Thyroid gland (tissue), 4 donors: ENCODE measurements at regions not wholly inside any gene's neighbourhood (a gene's known extent, or its start where the extent isn't known, plus 50 kb on each side); places are given as distances from the start of the nearest gene placed in this dataset.

Source experiments
- DNase-seq, 2 donors: peaks; one replicate each; pipeline ENCODE4 v3.0.0-alpha.2; 2019
- H3K27ac ChIP-seq, 3 donors: fragments of 200-600 bp; sonication (generic); 1 replicate in 2 of 3; 2 replicates in 1 of 3; pipeline ENCODE4 v1.5.1; 2016 to 2019; ENCODE audit warnings: mild to moderate bottlenecking in 1 of 3, moderate library complexity in 1 of 3
- H3K27me3 ChIP-seq: fragments of 200-600 bp; sonication (generic); one replicate; pipeline ENCODE4 v1.5.1; 2019
- H3K36me3 ChIP-seq, 2 donors: fragments of 200-600 bp; sonication (generic); one replicate each; pipeline ENCODE4 v1.5.1; 2016 to 2019
- H3K4me1 ChIP-seq, 2 donors: fragments of 200-600 bp; sonication (generic); one replicate each; pipeline ENCODE4 v1.5.1; 2017 to 2019
- H3K4me3 ChIP-seq, 3 donors: fragments of 200-600 bp; sonication (generic); replicated peaks in 1 of 3; 1 replicate in 2 of 3; 2 replicates in 1 of 3; pipeline ENCODE4 v1.5.1; 2016; ENCODE audit warnings: mild to moderate bottlenecking in 1 of 3
- H3K9me3 ChIP-seq: fragments of 200-600 bp; sonication (generic); one replicate; pipeline ENCODE4 v1.5.1; 2017
- CTCF ChIP-seq, 6 experiments: fragments of 200-600 bp in 3 of 6; fragments of 450-650 bp in 3 of 6; sonication (generic) in 3 of 6; IDR thresholded peaks; one replicate each; pipeline ENCODE4 v1.5.1; 2016 to 2019; ENCODE audit warnings: antibody characterized with exemption in 6 of 6, mild to moderate bottlenecking in 2 of 6, inconsistent platforms in 1 of 6, moderate library complexity in 1 of 6
- POLR2A ChIP-seq, 2 donors: fragments of 450-650 bp; IDR thresholded peaks; one replicate each; pipeline ENCODE4 v1.6.1; 2017; ENCODE audit warnings: antibody characterized with exemption in 2 of 2, mild to moderate bottlenecking in 2 of 2, moderate library complexity in 1 of 2
- WGBS, 2 donors: methylation state at CpG; one replicate each; pipeline ENCODE4 v1.1.5; 2017; 5-methylcytosine and 5-hydroxymethylcytosine counted together
- intact Hi-C: fragments of 100-400 bp; cut with DNase I; formaldehyde crosslinking; loops from one replicate; pipeline ENCODE4 v1.15.1; 2023

GRCh38 chr7:142329062-142329790 lies 71.4 kb upstream of the PRSS58 start:
- H3K36me3 ChIP-seq: no peaks in the 10 kb centered on the region
- H3K27ac ChIP-seq: no peak overlapping the region
- no peaks in the 10 kb centered on the region for H3K27me3 ChIP-seq
- TF ChIP-seq POLR2A (IDR thresholded peaks at IDR 0.05) (no peak), CTCF (IDR thresholded peaks at IDR 0.05) (no peak)
- intact Hi-C loops: no loop called here
- H3K4me1 ChIP-seq: peaks cover 0 to 5% of the 10 kb centered on the region in 2 donors
- peak in 1 of 2 donors; percentile 4 for DNase-seq
- H3K9me3 ChIP-seq: no peaks in the 10 kb centered on the region
- no peak overlapping the region for H3K4me3 ChIP-seq
- 40 to 57% methylated on average over 5 of the region's 5 CpGs for WGBS, 2 donors

- no peaks in the 10 kb centered on the region for H3K9me3 ChIP-seq
- H3K4me1 ChIP-seq: peaks cover 0 to 5% of the 10 kb centered on the region in 2 donors
- intact Hi-C loops: no loop called here
- no peaks in the 10 kb centered on the region for H3K27me3 ChIP-seq
- H3K27ac ChIP-seq: no peak overlapping the region
- H3K36me3 ChIP-seq: no peaks in the 10 kb centered on the region
- TF ChIP-seq POLR2A (IDR thresholded peaks at IDR 0.05) (no peak), CTCF (IDR thresholded peaks at IDR 0.05) (no peak)
- DNase-seq: no peak
- 79 to 88% methylated on average over 6 of the region's 6 CpGs for WGBS, 2 donors
- H3K4me3 ChIP-seq: no peak overlapping the region
Measured at GRCh38 chr7:142328551-142328950, 70.7 kb upstream of the PRSS58 start.

- no peaks in the 10 kb centered on the region for H3K27me3 ChIP-seq
- TF ChIP-seq POLR2A (IDR thresholded peaks at IDR 0.05) (no peak), CTCF (IDR thresholded peaks at IDR 0.05) (no peak)
- WGBS, 2 donors: 44 to 46% methylated on average over 10 to 11 of the region's 11 CpGs
- H3K9me3 ChIP-seq: no peaks in the 10 kb centered on the region
- no peaks in the 10 kb centered on the region for H3K36me3 ChIP-seq
- H3K27ac ChIP-seq: no peak overlapping the region
- intact Hi-C loops: no loop called here
- peak in 1 of 2 donors; percentile 36 for DNase-seq
- H3K4me1 ChIP-seq: peaks cover 0 to 5% of the 10 kb centered on the region in 2 donors
- H3K4me3 ChIP-seq: no peak overlapping the region
Measured at GRCh38 chr7:142327628-142328405, 70.0 kb upstream of the PRSS58 start.

GRCh38 chr7:142323706-142324105 lies 65.8 kb upstream of the PRSS58 start:
- Histone ChIP-seq H3K27ac (no peak overlapping the region), H3K27me3 (no peaks in the 10 kb centered on the region), H3K9me3 (no peaks in the 10 kb centered on the region), H3K4me3 (no peak overlapping the region), H3K4me1 (peaks cover 0 to 5% of the 10 kb centered on the region in 2 donors), H3K36me3 (no peaks in the 10 kb centered on the region)
- WGBS, 2 donors: 16 to 19% methylated on average over 4 of the region's 4 CpGs
- peak; percentile 26 to 33 for DNase-seq
- intact Hi-C loops: no loop called here
- TF ChIP-seq POLR2A (IDR thresholded peaks at IDR 0.05): no peak
- TF ChIP-seq CTCF (IDR thresholded peaks at IDR 0.05): peak in 1 of 6 experiments; percentile 16

- Histone ChIP-seq H3K4me1 (no peaks in the 10 kb centered on the region), H3K9me3 (no peaks in the 10 kb centered on the region), H3K4me3 (no peak overlapping the region), H3K27me3 (no peaks in the 10 kb centered on the region), H3K27ac (no peak overlapping the region), H3K36me3 (no peaks in the 10 kb centered on the region)
- no peak for TF ChIP-seq POLR2A (IDR thresholded peaks at IDR 0.05)
- TF ChIP-seq CTCF (IDR thresholded peaks at IDR 0.05): no peak
- DNase-seq: no peak
- intact Hi-C loops: no loop called here
- 90 to 93% methylated on average over 7 of the region's 7 CpGs for WGBS, 2 donors
Measured at GRCh38 chr7:142321391-142321790, 63.5 kb upstream of the PRSS58 start.
